NCI-H2196 treated with DMSO at 0.1 percent for 48 hours (cell line): ENCODE measurements at regions not wholly inside any gene's neighbourhood (a gene's known extent, or its start where the extent isn't known, plus 50 kb on each side); places are given as distances from the start of the nearest gene placed in this dataset.
A peak's percentile ranks its signal among the peaks of the same experiment; 100 is the strongest.
"Not testable (repeated sequence)": the region's sequence is repeated elsewhere in the genome, so short reads cannot be mapped to it uniquely, and the experiment has no call there.

Source experiments
- DNase-seq: peaks from one replicate; lab custom pipeline; 2025; ENCODE audit not compliant: unreplicated experiment; lab: John Stamatoyannopoulos, UW

DNA sequence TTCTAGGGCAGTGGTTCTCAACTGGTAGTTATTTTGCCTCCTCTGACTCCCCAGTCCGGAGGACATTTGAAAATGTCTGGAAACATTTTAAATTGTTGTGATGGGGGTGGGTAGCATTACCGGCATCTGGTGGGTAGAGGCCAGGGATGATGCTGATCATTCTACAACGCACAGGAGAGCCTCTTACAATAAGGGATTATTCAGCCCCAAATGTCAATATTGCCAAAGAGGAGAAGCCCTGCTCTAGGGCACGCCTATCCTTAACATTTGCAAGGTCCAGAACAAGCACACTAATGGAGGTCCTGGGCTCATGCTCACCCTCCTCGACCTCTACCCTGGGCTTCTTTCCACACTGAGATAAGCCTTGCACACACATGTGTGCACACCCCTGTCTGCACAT lies 106.4 kb downstream of the MINAR1 start:
- no peak for DNase-seq

- no peak for DNase-seq
Measured at GRCh38 chr15:79539401-79539800, 107.3 kb downstream of the MINAR1 start.

- no peak for DNase-seq
Measured at GRCh38 chr15:79540551-79540950, 108.4 kb downstream of the MINAR1 start.

DNA sequence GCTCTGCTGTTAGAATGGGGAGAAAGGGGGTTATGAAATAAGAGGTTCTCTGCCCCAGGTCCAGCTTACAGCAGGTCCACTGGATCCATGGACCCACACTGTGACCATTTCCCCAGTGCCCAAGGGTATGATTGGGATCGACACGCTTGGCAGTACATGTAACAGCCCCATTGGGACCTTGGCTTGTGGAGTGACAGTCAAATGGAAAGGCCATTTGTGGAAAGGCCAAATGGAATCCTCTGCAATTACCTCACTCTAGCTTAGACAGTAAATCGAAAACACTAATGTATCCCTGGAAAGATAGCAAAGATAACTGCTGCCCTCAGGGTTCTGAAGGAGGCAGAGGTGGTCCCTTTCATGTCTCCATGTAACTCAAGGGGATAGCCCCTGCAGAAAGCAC lies 109.1 kb downstream of the MINAR1 start:
- no peak for DNase-seq

- DNase-seq: no peak
Measured at GRCh38 chr15:79543097-79543496, 111.0 kb downstream of the MINAR1 start.

DNA sequence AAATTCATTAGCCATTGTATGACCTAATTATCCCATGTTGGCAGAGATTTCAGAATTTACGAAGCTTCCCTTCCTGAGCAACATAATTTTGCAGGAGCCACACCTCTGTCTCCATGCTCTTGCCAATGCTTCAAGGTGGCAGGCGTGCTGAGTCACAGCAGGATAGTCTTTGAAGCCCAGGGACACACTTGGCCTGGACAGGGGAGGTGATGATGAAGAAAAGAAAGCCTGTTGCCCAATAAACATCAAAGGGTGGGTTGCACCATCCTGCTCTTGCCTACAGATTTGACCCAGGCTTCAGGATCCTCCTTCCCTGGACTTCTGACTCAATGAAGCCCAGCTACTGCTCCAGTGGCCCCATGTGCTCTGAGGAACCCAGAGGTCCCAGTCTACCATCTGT lies 117.1 kb downstream of the MINAR1 start:
- no peak for DNase-seq

DNA sequence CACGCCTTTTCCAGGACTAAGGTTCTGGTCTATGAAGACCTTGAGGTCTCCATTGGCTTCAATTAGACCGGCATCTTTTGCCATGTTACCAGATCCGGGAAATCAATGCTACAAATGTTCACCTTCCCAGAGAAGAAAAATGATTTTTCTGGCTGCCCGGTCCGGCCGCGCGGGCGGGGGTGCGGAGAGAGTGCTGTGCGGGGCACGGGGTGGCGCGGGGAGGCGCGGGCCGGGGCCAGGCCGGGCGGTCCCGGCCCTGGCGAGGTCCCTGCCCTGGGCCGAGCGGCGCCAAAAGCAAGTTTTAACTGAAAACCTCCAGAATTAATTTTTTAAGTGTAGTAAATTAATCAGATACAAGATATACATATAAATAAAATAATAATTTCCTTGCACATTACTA lies 128.2 kb downstream of the MINAR1 start:
- DNase-seq: no peak

DNA sequence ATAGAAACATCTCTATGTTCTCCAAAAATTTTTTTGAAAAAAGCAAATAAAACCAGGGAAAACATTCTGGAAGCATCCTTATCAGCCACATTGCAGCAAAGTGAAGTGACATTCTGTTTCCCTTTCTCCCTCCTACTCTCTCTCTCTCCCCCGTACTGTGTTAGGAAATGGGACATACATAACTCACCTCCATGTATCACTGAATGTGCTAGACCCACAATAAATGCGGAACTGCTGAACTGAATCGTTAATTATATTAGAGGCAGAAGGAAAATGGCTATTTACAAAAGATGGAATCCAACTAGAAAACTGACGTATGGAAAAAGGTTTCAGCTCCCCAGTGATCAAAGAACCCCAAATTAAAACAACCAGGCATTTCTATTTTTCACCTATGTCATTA lies 129.8 kb downstream of the MINAR1 start:
- no peak for DNase-seq

- no peak for DNase-seq
Measured at GRCh38 chr15:79562403-79562815, 130.3 kb downstream of the MINAR1 start.

- DNase-seq: no peak
Measured at GRCh38 chr15:79562899-79563298, 130.8 kb downstream of the MINAR1 start.

GRCh38 chr15:79570004-79570403 lies 137.9 kb downstream of the MINAR1 start:
- DNase-seq: no peak

DNA sequence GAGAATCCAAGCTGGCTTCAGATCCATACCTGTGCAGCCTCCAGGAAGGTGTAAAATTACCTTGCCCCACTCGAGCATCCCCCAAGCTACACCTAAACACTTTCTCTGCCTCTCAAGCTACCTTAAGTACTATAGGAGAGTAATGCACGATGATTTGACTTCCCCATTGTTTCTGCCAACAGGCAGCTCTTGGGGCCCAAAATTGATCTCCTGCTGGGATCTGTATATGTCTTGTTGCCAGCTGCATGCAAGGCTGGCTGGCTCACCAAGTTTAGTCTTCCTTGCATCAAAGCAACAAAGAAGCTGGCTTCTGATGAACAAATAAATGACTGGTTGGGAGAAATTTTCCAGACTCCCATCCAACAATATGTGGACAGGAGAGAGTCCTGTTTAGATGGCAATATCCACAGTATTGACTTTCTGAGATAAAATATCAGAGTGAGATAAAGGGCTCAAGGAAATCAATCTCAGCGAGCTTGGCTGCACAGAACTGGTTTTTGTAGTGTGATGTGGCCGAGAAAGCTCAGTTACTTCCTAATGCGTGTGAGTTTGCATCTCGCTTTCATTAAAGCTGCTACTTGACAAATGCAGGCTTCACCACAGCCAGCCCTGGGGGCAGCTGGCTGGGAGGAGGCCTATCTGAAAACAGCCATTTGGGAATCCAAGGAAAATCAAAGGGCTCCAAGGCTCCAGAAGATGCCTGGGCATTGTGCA lies 140.7 kb downstream of the MINAR1 start:
- DNase-seq: no peak

- DNase-seq: not testable (repeated sequence)
Measured at GRCh38 chr15:79574431-79575273, 142.5 kb downstream of the MINAR1 start.

- DNase-seq: no peak
Measured at GRCh38 chr15:79582650-79583049, 150.5 kb downstream of the MINAR1 start.

DNA sequence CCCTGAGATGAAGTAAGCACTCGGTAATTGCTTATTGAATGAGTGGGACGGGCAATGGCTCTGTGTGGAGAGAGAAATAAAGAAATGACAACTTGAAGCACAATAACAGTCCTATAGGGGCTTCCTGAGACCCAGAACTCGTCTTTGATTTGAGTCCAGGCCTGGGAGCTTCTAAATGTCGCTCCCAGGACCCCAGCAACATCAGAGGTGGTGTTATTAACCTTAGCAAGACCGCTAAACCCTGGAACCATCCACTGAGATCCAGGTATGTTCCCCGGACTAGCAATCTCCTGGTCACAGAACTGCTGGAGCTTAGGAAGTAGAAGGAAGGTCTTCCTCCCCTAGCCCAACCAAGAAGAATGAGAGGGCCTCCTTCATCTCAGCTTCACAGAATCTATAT lies 160.0 kb downstream of the MINAR1 start:
- no peak for DNase-seq

DNA sequence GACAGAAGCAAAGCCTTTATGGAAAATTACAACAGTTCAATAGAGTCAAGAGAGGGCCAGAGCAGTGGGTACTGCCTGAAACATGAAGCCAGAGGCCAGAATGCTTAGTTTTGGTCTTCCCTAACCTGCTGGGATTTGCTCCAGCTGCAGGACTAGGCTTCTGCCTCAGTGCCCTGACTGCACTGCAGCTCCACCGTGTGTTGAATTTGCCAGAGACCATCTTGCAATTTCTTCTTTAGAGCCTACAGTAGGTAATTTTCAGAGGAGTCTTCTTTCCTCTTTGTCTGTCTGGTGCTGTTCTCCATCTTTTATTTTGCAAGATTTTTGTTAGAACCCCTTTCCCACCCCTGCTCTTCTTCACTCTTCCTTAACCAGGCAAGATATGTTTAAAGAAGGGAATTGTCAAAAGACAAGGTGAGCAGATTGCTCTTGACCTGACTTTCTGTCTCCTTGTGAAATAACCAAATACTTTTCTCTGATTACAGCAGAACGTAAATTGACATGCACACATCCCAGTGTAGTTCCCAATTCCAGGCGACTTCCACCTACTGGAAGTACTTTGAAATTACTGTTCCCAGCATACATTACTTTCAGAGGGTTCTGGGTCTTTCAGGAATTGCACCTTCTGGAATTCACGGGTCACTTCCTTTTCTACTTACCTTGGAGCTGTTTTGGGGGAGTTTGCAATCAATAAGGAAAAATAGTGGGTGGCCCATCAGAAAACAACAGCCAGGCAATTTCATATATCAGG lies 161.2 kb downstream of the MINAR1 start:
- DNase-seq: no peak

DNA sequence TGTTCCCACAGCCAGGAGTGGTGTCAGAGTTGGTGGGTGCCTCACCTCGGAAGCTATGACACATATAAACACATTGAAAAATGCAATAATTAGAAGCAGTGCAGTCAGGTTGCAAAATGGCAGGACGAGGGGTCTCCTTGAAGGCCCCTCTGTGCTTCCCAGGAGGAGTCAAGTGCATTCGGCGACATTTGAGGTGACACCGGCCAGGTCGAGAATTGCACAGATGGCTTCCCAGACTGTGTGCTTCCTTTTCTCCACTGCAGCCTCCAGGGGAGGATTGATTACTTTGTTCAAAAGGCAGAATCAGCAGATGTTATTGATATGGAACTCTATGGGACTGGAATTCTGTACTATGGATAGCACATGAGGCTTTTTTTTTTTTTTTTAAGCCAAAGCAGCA lies 163.2 kb downstream of the MINAR1 start:
- DNase-seq: no peak

- DNase-seq: peak; percentile 41
Measured at GRCh38 chr15:79595995-79596622, 164.0 kb downstream of the MINAR1 start.

DNA sequence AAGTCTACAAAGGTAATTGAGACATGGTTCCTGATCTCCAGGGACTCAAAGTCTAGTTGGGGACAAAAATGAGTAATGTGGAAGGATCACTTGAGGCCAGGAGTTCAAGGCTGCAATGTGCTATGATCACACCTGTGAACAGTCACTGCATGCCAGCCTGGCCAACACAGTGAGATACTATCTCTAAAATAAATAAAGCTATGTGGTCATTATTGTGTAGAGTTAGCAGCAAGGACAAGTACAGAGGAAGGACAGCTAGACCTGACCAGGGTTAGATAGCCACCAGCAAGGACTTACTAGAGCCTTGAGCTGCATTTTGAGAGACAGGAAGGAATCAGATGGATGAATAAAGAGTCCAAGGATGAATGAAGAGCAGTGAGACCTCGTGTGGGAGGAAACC lies 166.5 kb downstream of the MINAR1 start:
- no peak for DNase-seq

GRCh38 chr15:79601405-79602086 lies 169.4 kb downstream of the MINAR1 start:
- no peak for DNase-seq

- no peak for DNase-seq
Measured at GRCh38 chr15:79602180-79602579, 170.0 kb downstream of the MINAR1 start.
